Upper lobe of right lung (tissue), 1 donor: ENCODE measurements at regions not wholly inside any gene's neighbourhood (a gene's known extent, or its start where the extent isn't known, plus 50 kb on each side); places are given as distances from the start of the nearest gene placed in this dataset.

Experiments
- ATAC-seq: fragments of 200-7000 bp; cut with Tn5 transposase; one replicate; pipeline ENCODE4 v1.9.1; 2020; ENCODE audit warnings: mild to moderate bottlenecking, moderate library complexity
- DNase-seq: peaks from one replicate; pipeline ENCODE4 v3.0.0-alpha.2; 2020
- H3K27ac ChIP-seq: fragments of 200-600 bp; one replicate; pipeline ENCODE4 v1.8.0; 2022
- H3K27me3 ChIP-seq: fragments of 200-600 bp; one replicate; pipeline ENCODE4 v1.8.0; 2022; ENCODE audit warnings: mild to moderate bottlenecking
- H3K36me3 ChIP-seq: fragments of 200-600 bp; one replicate; pipeline ENCODE4 v1.8.0; 2022
- H3K4me1 ChIP-seq: fragments of 200-600 bp; one replicate; pipeline ENCODE4 v1.8.0; 2022
- H3K4me3 ChIP-seq: fragments of 200-600 bp; one replicate; pipeline ENCODE4 v1.8.0; 2022; ENCODE audit warnings: mild to moderate bottlenecking
- H3K9me3 ChIP-seq: fragments of 200-600 bp; one replicate; pipeline ENCODE4 v1.8.0; 2022
- CTCF ChIP-seq: fragments of 200-600 bp; IDR thresholded peaks from one replicate; pipeline ENCODE4 v1.8.0; 2022; ENCODE audit warnings: antibody characterized with exemption
- intact Hi-C: fragments of 100-400 bp; cut with DNase I; formaldehyde crosslinking; loops from one replicate; pipeline ENCODE4 v1.11.0; 2022
- donor health status: DM: no; HTN: yes; CAD: no; lungs with severe emphysema.

GRCh38 chr1:42038261-42038660 lies 114.9 kb upstream of the GUCA2B start:
- Histone ChIP-seq H3K9me3 (no peaks in the 10 kb centered on the region), H3K4me1 (no peaks in the 10 kb centered on the region), H3K27me3 (no peaks in the 10 kb centered on the region), H3K4me3 (no peak overlapping the region), H3K36me3 (no peaks in the 10 kb centered on the region), H3K27ac (no peak overlapping the region)
- intact Hi-C loops = no loop called here
- DNase-seq (no peak), ATAC-seq (no peak)
- TF ChIP-seq CTCF = no peak

- Histone ChIP-seq H3K36me3 (no peaks in the 10 kb centered on the region), H3K4me1 (no peaks in the 10 kb centered on the region), H3K4me3 (no peak overlapping the region), H3K27me3 (no peaks in the 10 kb centered on the region), H3K27ac (no peak overlapping the region), H3K9me3 (no peaks in the 10 kb centered on the region)
- no peak for TF ChIP-seq CTCF
- ATAC-seq (no peak), DNase-seq (no peak)
- intact Hi-C loops = no loop called here
Observed at GRCh38 chr1:42037586-42037985, 115.6 kb upstream of the GUCA2B start.

GRCh38 chr1:42037161-42037560 lies 116.0 kb upstream of the GUCA2B start:
- Histone ChIP-seq H3K36me3 (no peaks in the 10 kb centered on the region), H3K27me3 (no peaks in the 10 kb centered on the region), H3K4me1 (no peaks in the 10 kb centered on the region), H3K9me3 (no peaks in the 10 kb centered on the region), H3K4me3 (no peak overlapping the region), H3K27ac (no peak overlapping the region)
- TF ChIP-seq CTCF = no peak
- intact Hi-C loops = no loop called here
- ATAC-seq = no peak
- no peak for DNase-seq

- H3K36me3 ChIP-seq = no peaks in the 10 kb centered on the region
- peak; percentile 99 for ATAC-seq
- H3K4me3 ChIP-seq = peak overlapping the region; percentile 93
- intact Hi-C loops = no loop called here
- DNase-seq = peak; percentile 99
- H3K9me3 ChIP-seq = no peaks in the 10 kb centered on the region
- TF ChIP-seq CTCF = no peak
- no peaks in the 10 kb centered on the region for H3K27me3 ChIP-seq
- H3K27ac ChIP-seq = no peak overlapping the region
- H3K4me1 ChIP-seq = no peaks in the 10 kb centered on the region
Observed at GRCh38 chr1:42035830-42036604, 117.2 kb upstream of the GUCA2B start.

- no peaks in the 10 kb centered on the region for H3K36me3 ChIP-seq
- DNase-seq = peak; percentile 81
- peak overlapping the region; percentile 65 for H3K27ac ChIP-seq
Observed at GRCh38 chr1:42035205-42035829, 116.6 kb upstream of the HIVEP3 start.

More at GRCh38 chr1:42035205-42035829, 116.6 kb upstream of the HIVEP3 start:
- Histone ChIP-seq H3K4me3 (peak overlapping the region; percentile 93), H3K4me1 (no peaks in the 10 kb centered on the region), H3K9me3 (no peaks in the 10 kb centered on the region), H3K27me3 (no peaks in the 10 kb centered on the region)
- peak; percentile 42 for TF ChIP-seq CTCF
- intact Hi-C loops = no loop called here
- peak; percentile 80 for ATAC-seq
